ENCODE measurements at regions not wholly inside any gene's neighbourhood (a gene's known extent, or its start where the extent isn't known, plus 50 kb on each side); places are given as distances from the start of the nearest gene placed in this dataset.
"Not testable (repeated sequence)": the region's sequence is repeated elsewhere in the genome, so short reads cannot be mapped to it uniquely, and the experiment has no call there.

DNA sequence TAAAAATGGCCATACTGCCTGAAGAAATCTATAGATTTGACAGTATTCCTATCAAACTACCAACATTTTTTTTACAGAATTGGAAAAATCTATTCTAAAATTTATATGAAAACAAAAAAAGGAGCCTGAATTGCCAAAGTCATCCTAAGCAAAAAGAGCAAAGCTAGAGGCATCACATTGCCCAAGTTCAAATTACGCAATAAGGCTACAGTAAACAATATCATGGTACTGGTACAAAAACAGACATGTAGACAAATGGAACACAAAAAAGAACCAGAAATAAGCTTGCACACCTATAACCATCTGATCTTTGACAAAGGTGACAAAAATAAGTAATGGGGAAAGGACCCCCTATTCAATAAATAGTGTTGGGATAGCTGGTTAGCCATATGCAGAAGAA is 50.2 kb upstream of the THSD7B start:
- TF ChIP-seq, protein P1, sequence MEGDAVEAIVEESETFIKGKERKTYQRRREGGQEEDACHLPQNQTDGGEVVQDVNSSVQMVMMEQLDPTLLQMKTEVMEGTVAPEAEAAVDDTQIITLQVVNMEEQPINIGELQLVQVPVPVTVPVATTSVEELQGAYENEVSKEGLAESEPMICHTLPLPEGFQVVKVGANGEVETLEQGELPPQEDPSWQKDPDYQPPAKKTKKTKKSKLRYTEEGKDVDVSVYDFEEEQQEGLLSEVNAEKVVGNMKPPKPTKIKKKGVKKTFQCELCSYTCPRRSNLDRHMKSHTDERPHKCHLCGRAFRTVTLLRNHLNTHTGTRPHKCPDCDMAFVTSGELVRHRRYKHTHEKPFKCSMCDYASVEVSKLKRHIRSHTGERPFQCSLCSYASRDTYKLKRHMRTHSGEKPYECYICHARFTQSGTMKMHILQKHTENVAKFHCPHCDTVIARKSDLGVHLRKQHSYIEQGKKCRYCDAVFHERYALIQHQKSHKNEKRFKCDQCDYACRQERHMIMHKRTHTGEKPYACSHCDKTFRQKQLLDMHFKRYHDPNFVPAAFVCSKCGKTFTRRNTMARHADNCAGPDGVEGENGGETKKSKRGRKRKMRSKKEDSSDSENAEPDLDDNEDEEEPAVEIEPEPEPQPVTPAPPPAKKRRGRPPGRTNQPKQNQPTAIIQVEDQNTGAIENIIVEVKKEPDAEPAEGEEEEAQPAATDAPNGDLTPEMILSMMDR (IDR thresholded peaks at IDR 0.05; ENCODE audit: low read depth, low read length, missing control alignments): no peak
- no peak overlapping the region for H3K4me3 ChIP-seq (replicated peaks; ENCODE audit: low read depth, low read length)
- DNase-seq (ENCODE audit: extremely low read depth, low read depth): no peak

- H3K4me3 ChIP-seq (replicated peaks; ENCODE audit: low read depth, low read length): no peak overlapping the region
- DNase-seq (ENCODE audit: extremely low read depth, low read depth): no peak
- TF ChIP-seq, protein P1 (IDR thresholded peaks at IDR 0.05; ENCODE audit: low read depth, low read length, missing control alignments): no peak
Observed at GRCh38 chr2:136714452-136714951, 50.8 kb upstream of the THSD7B start.

GRCh38 chr2:136713739-136714138 is 51.6 kb upstream of the THSD7B start:
- TF ChIP-seq, protein P1 (IDR thresholded peaks at IDR 0.05; ENCODE audit: low read depth, low read length, missing control alignments): no peak
- H3K4me3 ChIP-seq (replicated peaks; ENCODE audit: low read depth, low read length): no peak overlapping the region

GRCh38 chr2:136705336-136705735 is 60.0 kb upstream of the THSD7B start:
- H3K4me3 ChIP-seq (replicated peaks; ENCODE audit: low read depth, low read length): no peak overlapping the region
- DNase-seq (ENCODE audit: extremely low read depth, low read depth): no peak
- TF ChIP-seq, protein P1 (IDR thresholded peaks at IDR 0.05; ENCODE audit: low read depth, low read length, missing control alignments): no peak

More at GRCh38 chr2:136713739-136714138, 51.6 kb upstream of the THSD7B start:
- DNase-seq (ENCODE audit: extremely low read depth, low read depth): no peak

DNA sequence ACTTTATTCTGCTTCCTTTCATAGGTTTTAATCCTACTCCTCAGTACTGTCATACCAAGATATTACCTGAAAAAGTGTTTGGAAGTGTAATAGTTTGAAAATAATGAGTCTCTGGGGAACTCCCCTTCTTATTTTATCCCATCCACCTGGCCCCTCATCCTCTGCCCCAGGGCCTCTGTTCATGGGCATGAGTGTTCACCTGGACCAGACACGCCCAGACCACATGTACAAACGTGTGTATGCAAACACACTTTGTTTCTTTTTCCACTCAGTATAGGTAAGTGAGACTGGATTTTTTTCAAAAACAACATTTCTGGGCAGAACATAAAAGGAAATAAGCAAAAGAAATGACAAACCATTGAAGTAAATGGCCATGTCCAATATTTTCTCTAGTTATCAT is 62.1 kb upstream of the THSD7B start:
- no peak for DNase-seq (ENCODE audit: extremely low read depth, low read depth)
- no peak overlapping the region for H3K4me3 ChIP-seq (replicated peaks; ENCODE audit: low read depth, low read length)

DNA sequence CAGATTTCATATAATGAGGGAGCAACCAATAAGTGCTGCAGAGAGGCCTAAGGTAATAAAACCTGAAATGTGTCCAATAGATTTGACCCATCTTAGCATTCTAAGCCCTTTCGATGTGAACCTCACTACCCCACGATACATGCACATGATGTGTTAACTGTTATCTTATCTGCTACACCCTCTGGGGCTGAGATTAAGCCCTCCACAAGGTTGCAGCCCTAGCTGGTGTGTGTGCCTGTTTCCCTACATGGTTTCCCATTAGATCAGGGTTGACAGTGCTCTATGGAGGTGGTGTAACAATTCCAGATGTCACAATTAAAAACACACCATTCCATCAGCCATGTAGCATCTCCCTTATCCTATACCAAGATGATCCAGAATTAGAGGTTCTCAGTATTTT is 68.9 kb upstream of the THSD7B start:
- DNase-seq (ENCODE audit: extremely low read depth, low read depth): no peak
- TF ChIP-seq, protein P1 (IDR thresholded peaks at IDR 0.05; ENCODE audit: low read depth, low read length, missing control alignments): no peak
- no peak overlapping the region for H3K4me3 ChIP-seq (replicated peaks; ENCODE audit: low read depth, low read length)

More for the DNA sequence above, 62.1 kb upstream of the THSD7B start:
- TF ChIP-seq, protein P1 (IDR thresholded peaks at IDR 0.05; ENCODE audit: low read depth, low read length, missing control alignments): no peak

- DNase-seq (ENCODE audit: extremely low read depth, low read depth): no peak
- no peak overlapping the region for H3K4me3 ChIP-seq (replicated peaks; ENCODE audit: low read depth, low read length)
- TF ChIP-seq, protein P1 (IDR thresholded peaks at IDR 0.05; ENCODE audit: low read depth, low read length, missing control alignments): no peak
Observed at GRCh38 chr2:136693966-136694365, 71.4 kb upstream of the THSD7B start.

DNA sequence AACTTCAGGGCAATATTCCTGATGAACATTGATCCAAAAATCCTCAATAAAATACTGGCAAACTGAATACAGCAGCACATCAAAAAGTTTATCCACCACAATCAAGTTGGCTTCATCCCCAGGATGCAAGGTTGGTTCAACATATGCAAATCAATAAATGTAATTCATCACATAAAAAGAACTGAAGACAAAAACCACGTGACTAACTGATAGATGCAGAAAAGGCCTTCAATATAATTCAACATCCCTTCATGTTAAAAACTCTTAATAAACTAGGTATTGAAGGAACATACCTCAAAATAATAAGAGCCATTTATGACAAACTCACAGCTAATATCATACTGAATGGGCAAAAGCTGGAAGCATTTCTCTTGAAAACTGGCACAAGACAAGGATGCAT is 85.3 kb upstream of the THSD7B start:
- not testable (repeated sequence) for H3K4me3 ChIP-seq (replicated peaks; ENCODE audit: low read depth, low read length); DNase-seq (ENCODE audit: extremely low read depth, low read depth)

All from HFF-Myc (cell line).